ENCODE measurements at regions not wholly inside any gene's neighbourhood (a gene's known extent, or its start where the extent isn't known, plus 50 kb on each side); places are given as distances from the start of the nearest gene placed in this dataset.

DNA sequence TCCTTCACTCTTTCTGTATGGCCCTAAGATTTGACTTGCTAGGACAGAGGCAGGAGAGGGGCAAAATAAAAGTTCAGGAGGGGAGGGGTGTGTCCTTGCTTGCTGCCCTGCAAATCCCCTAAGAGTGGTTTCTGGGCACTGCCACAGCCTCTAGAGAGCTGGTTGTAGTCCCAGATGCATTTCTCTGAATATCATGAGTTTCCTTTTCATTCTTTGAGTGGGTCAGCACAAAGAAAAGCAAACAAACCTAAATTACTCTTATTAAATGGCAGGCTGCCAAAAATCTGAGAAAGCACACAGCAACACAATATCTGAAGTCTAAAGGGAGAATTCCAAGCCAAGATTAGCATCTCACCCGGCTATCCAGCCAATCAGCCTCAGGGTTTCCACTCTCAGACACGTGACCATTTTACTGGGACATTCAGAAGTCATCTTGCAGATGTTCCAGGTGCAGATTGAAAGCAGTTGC, 919.3 kb downstream of the TUSC7 start:
- peak; percentile 85 for DNase-seq (ENCODE audit: low read depth)
- TF ChIP-seq, protein P1, sequence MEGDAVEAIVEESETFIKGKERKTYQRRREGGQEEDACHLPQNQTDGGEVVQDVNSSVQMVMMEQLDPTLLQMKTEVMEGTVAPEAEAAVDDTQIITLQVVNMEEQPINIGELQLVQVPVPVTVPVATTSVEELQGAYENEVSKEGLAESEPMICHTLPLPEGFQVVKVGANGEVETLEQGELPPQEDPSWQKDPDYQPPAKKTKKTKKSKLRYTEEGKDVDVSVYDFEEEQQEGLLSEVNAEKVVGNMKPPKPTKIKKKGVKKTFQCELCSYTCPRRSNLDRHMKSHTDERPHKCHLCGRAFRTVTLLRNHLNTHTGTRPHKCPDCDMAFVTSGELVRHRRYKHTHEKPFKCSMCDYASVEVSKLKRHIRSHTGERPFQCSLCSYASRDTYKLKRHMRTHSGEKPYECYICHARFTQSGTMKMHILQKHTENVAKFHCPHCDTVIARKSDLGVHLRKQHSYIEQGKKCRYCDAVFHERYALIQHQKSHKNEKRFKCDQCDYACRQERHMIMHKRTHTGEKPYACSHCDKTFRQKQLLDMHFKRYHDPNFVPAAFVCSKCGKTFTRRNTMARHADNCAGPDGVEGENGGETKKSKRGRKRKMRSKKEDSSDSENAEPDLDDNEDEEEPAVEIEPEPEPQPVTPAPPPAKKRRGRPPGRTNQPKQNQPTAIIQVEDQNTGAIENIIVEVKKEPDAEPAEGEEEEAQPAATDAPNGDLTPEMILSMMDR (conservative IDR thresholded peaks at IDR 0.05; ENCODE audit: control insufficient read depth, insufficient read depth, low read depth, low read length): no peak
- no peak overlapping the region for H3K4me3 ChIP-seq (ENCODE audit: control insufficient read depth, low read depth, low read length)

DNA sequence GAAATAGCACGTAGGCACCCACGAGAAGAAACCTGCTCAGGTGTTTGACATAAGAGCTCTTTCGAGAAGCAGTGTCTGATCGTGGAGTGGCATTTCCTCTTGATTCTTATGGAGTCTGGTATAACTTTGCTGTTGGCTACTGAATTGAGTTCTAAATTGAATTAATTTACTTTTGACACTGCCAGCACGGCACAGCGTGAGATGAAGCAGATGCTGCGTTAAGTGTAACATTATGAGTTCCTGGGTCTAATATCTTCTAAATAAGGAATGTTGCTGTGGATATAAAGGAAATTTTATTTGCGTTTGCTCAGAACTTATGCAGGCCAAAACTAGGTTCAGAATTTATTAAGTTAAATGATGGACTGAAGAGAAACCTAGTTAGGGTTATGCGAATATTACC, 919.9 kb downstream of the TUSC7 start:
- DNase-seq (ENCODE audit: low read depth): no peak
- no peak overlapping the region for H3K4me3 ChIP-seq (ENCODE audit: control insufficient read depth, low read depth, low read length)
- TF ChIP-seq, protein P1 (conservative IDR thresholded peaks at IDR 0.05; ENCODE audit: control insufficient read depth, insufficient read depth, low read depth, low read length): no peak

DNA sequence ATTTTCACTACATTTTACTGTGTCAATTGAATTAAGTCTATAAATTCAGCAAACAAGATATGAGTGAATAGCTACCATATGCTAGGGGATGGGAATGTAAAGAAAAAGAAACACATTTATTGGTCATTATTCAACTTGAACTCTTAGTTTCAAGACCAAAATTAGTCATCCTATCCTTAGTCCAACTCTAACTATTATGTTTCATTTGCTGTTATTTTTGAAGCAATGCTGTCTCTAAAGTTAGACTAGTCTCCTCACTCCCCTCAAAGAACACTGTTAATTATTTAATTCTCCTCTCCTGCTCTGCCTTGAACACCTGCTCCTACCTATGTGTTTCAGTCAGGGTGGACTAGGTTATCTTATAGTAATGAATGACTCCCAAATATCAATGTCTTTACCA, 920.9 kb downstream of the TUSC7 start:
- TF ChIP-seq, protein P1 (conservative IDR thresholded peaks at IDR 0.05; ENCODE audit: control insufficient read depth, insufficient read depth, low read depth, low read length): no peak
- no peak overlapping the region for H3K4me3 ChIP-seq (ENCODE audit: control insufficient read depth, low read depth, low read length)

DNA sequence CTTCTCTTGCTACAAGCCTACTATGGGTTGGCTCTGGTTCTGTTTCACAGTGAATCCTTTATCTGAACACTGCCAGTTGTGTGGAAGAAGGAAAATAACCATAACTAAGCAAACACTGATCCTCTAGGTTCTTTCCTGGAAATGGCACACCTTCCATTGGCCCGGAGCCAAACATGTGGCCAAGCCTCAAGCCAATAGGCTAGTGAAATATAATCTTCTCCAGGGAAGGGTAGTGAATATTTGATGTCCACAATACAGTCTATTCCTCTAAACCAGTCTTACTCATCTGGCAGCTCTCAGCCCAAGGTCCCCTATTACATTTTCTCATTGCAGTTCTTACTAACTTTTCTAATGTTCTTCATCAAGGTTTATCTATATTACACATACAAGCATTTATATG, 921.3 kb downstream of the TUSC7 start:
- peak; percentile 34 for DNase-seq (ENCODE audit: low read depth)
- H3K4me3 ChIP-seq (ENCODE audit: control insufficient read depth, low read depth, low read length): no peak overlapping the region
- TF ChIP-seq, protein P1 (conservative IDR thresholded peaks at IDR 0.05; ENCODE audit: control insufficient read depth, insufficient read depth, low read depth, low read length): no peak

More for the DNA sequence above, 920.9 kb downstream of the TUSC7 start:
- DNase-seq (ENCODE audit: low read depth): peak; percentile 12

DNA sequence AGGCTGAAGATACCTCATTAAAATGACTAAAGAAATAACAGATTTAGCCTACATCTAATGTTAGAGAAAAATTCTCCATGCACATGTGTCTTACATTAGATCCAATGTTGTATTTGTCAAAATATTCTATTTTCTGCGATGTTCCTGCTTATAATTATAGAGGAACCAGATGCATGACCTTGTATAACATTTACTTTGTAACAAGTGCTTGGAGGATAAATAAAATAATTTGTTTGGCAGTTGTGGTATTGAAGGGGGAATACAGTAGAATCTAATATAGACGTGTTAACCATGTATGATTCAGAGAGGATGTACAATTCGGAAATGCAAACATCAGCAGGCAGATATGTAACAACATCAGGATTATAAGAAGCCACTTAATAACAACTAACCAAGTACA, 922.2 kb downstream of the TUSC7 start:
- no peak for DNase-seq (ENCODE audit: low read depth)
- H3K4me3 ChIP-seq (ENCODE audit: control insufficient read depth, low read depth, low read length): no peak overlapping the region
- TF ChIP-seq, protein P1 (conservative IDR thresholded peaks at IDR 0.05; ENCODE audit: control insufficient read depth, insufficient read depth, low read depth, low read length): no peak

DNA sequence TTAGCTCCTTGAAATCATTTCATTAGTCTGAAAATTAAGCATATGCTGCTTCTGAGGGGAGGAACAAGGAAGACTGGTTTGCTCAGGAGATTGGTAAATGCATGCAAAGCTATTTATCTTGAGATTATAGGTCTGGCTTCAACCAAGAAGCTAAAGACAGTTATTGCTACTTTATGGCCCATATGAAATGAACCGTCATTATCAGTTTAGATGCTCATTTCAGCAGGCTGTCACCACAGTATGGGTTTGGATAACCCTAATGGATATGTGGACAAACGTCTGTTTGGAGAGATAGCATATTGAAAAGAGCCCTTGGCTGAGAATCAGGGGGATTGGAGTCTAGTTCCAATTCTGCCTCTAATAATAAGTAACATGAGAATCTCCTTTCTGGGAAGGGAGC, 922.6 kb downstream of the TUSC7 start:
- no peak for DNase-seq (ENCODE audit: low read depth)
- no peak overlapping the region for H3K4me3 ChIP-seq (ENCODE audit: control insufficient read depth, low read depth, low read length)
- TF ChIP-seq, protein P1 (conservative IDR thresholded peaks at IDR 0.05; ENCODE audit: control insufficient read depth, insufficient read depth, low read depth, low read length): no peak

DNA sequence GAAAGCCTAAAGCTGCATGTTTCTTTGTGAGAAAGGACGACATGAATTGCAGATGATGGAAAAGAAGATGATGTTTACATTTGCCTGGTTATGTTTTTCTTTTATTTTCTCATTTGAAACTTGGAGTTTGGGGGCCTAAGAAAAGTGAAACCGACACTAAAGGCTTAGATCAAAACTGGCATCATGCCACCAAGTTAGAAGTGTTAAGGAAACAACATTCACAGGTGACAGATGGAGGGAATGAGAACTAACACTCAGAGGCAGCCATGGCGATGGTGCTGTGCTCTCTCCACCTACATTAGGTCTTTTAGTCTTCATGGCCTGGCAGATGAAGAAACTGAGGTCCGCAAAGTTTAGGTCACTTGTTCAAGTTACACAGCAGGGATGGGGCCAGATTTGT, 923.6 kb downstream of the TUSC7 start:
- no peak overlapping the region for H3K4me3 ChIP-seq (ENCODE audit: control insufficient read depth, low read depth, low read length)
- TF ChIP-seq, protein P1 (conservative IDR thresholded peaks at IDR 0.05; ENCODE audit: control insufficient read depth, insufficient read depth, low read depth, low read length): no peak
- DNase-seq (ENCODE audit: low read depth): no peak

Data from fibroblast of mammary gland (primary cell).